KG1 (cell line): ENCODE measurements at regions not wholly inside any gene's neighbourhood (a gene's known extent, or its start where the extent isn't known, plus 50 kb on each side); places are given as distances from the start of the nearest gene placed in this dataset.
"Not testable (repeated sequence)": the region's sequence is repeated elsewhere in the genome, so short reads cannot be mapped to it uniquely, and the experiment has no call there.

Experiments used
- DNase-seq: peaks from one replicate; lab custom pipeline; 2025; lab: John Stamatoyannopoulos, UW

- DNase-seq: no peak
Measured at GRCh38 chr2:126952216-126952615, 53.5 kb downstream of the TEX51 start.

GRCh38 chr2:126953483-126953882, 54.8 kb downstream of the TEX51 start:
- DNase-seq: no peak

GRCh38 chr2:126954831-126955230, 56.1 kb downstream of the TEX51 start:
- no peak for DNase-seq

- DNase-seq: not testable (repeated sequence)
Measured at GRCh38 chr2:126956773-126957172, 58.1 kb downstream of the TEX51 start.

GRCh38 chr2:126963390-126963789, 64.7 kb downstream of the TEX51 start:
- DNase-seq: no peak

GRCh38 chr2:126966601-126967000, 67.9 kb downstream of the TEX51 start:
- no peak for DNase-seq

- no peak for DNase-seq
Measured at GRCh38 chr2:126970583-126970982, 71.9 kb downstream of the TEX51 start.

GRCh38 chr2:126971162-126971480, 72.4 kb downstream of the TEX51 start:
- DNase-seq: no peak

- peak; percentile 62 for DNase-seq
Measured at GRCh38 chr2:126971481-126972278, 73.0 kb downstream of the TEX51 start.

- no peak for DNase-seq
Measured at GRCh38 chr2:126972279-126972626, 73.6 kb downstream of the TEX51 start.

GRCh38 chr2:126973745-126974144, 75.1 kb downstream of the TEX51 start:
- DNase-seq: no peak

- no peak for DNase-seq
Measured at GRCh38 chr2:126975671-126976655, 77.3 kb downstream of the TEX51 start.

- DNase-seq: no peak
Measured at GRCh38 chr2:126976721-126977328, 78.1 kb downstream of the TEX51 start.

- DNase-seq: no peak
Measured at GRCh38 chr2:126978333-126978732, 79.6 kb downstream of the TEX51 start.

- no peak for DNase-seq
Measured at GRCh38 chr2:126979039-126980003, 80.6 kb downstream of the TEX51 start.

- no peak for DNase-seq
Measured at GRCh38 chr2:126981476-126981875, 82.8 kb downstream of the TEX51 start.

- DNase-seq: no peak
Measured at GRCh38 chr2:126982935-126983334, 84.2 kb downstream of the TEX51 start.

GRCh38 chr2:126986631-126987187, 88.0 kb downstream of the TEX51 start:
- DNase-seq: no peak

GRCh38 chr2:126988482-126988881, 89.8 kb downstream of the TEX51 start:
- DNase-seq: no peak

GRCh38 chr2:126989064-126989463, 90.4 kb downstream of the TEX51 start:
- not testable (repeated sequence) for DNase-seq

- DNase-seq: no peak
Measured at GRCh38 chr2:126990200-126990599, 91.5 kb downstream of the TEX51 start.
